H9 (cell line): ENCODE measurements at regions not wholly inside any gene's neighbourhood (a gene's known extent, or its start where the extent isn't known, plus 50 kb on each side); places are given as distances from the start of the nearest gene placed in this dataset.
A peak's percentile ranks its signal among the peaks of the same experiment; 100 is the strongest.

ENCODE experiments used
- DNase-seq: peaks from one replicate; pipeline ENCODE4 v3.0.0-alpha.2; 2017
- H2AFZ ChIP-seq: one replicate; pipeline ENCODE4 v1.6.1; 2013; ENCODE audit warnings: mild to moderate bottlenecking, low read length, control low read depth, moderate library complexity
- H2AK5ac ChIP-seq: 2 replicates; pipeline ENCODE4 v1.6.1; 2013; ENCODE audit warnings: low read length, control low read depth, mixed read lengths; ENCODE audit not compliant: insufficient read length
- H2BK120ac ChIP-seq: one replicate; pipeline ENCODE4 v1.6.1; 2013; ENCODE audit warnings: low read depth, mild to moderate bottlenecking, low read length, control low read depth, inconsistent platforms; ENCODE audit not compliant: poor library complexity, severe bottlenecking
- H2BK12ac ChIP-seq: 2 replicates; pipeline ENCODE4 v1.6.1; 2013; ENCODE audit warnings: low read length, control low read depth, mixed read lengths, low read depth; ENCODE audit not compliant: insufficient read length
- H2BK15ac ChIP-seq: 2 replicates; pipeline ENCODE4 v1.6.1; 2013; ENCODE audit warnings: low read depth, low read length, control low read depth
- H2BK20ac ChIP-seq: one replicate; pipeline ENCODE4 v1.6.1; 2013; ENCODE audit warnings: low read depth, mild to moderate bottlenecking, low read length, control low read depth, inconsistent platforms; ENCODE audit not compliant: poor library complexity, severe bottlenecking
- H2BK5ac ChIP-seq: 2 replicates; pipeline ENCODE4 v1.6.1; 2013; ENCODE audit warnings: low read length, control low read depth, mixed read lengths; ENCODE audit not compliant: insufficient read length
- H3K14ac ChIP-seq: 2 replicates; pipeline ENCODE4 v1.6.1; 2013; ENCODE audit warnings: low read length, control low read depth; ENCODE audit not compliant: insufficient read depth
- H3K18ac ChIP-seq: 2 replicates; pipeline ENCODE4 v1.6.1; 2013; ENCODE audit warnings: low read depth, mild to moderate bottlenecking, mixed read lengths, low read length, control low read depth; ENCODE audit not compliant: insufficient read length
- H3K23ac ChIP-seq: 2 replicates; pipeline ENCODE4 v1.6.1; 2013; ENCODE audit warnings: low read length, control low read depth, mixed read lengths, low read depth; ENCODE audit not compliant: insufficient read length
- H3K23me2 ChIP-seq: 2 replicates; pipeline ENCODE4 v1.6.1; 2013; ENCODE audit warnings: low read depth, mild to moderate bottlenecking, mixed read lengths, low read length, control low read depth; ENCODE audit not compliant: insufficient read length, poor library complexity, severe bottlenecking
- H3K27ac ChIP-seq: 2 replicates; pipeline ENCODE4 v1.5.1; 2013; ENCODE audit warnings: low read length, control low read depth, mixed read lengths, low read depth; ENCODE audit not compliant: insufficient read length
- H3K27me3 ChIP-seq: 2 replicates; pipeline ENCODE4 v1.6.1; 2013; ENCODE audit warnings: low read length, control low read depth, inconsistent platforms; ENCODE audit not compliant: insufficient read depth
- H3K4ac ChIP-seq: 2 replicates; pipeline ENCODE4 v1.6.1; 2013; ENCODE audit warnings: low read depth, mild to moderate bottlenecking, control low read depth, inconsistent platforms, low read length, moderate library complexity
- H3K4me1 ChIP-seq: 2 replicates; pipeline ENCODE4 v1.6.1; 2013; ENCODE audit warnings: low read length, control low read depth, inconsistent platforms; ENCODE audit not compliant: insufficient read depth
- H3K4me2 ChIP-seq: 2 replicates; pipeline ENCODE4 v1.6.1; 2013; ENCODE audit warnings: low read length, control low read depth, mixed read lengths; ENCODE audit not compliant: insufficient read length, insufficient read depth
- H3K56ac ChIP-seq: 2 replicates; pipeline ENCODE4 v1.6.1; 2013; ENCODE audit warnings: low read depth, mild to moderate bottlenecking, mixed read lengths, low read length, control low read depth; ENCODE audit not compliant: insufficient read length
- H3K79me1 ChIP-seq: 2 replicates; pipeline ENCODE4 v1.6.1; 2013; ENCODE audit warnings: low read depth, mild to moderate bottlenecking, moderate library complexity, low read length, control low read depth, inconsistent platforms; ENCODE audit not compliant: insufficient read depth, poor library complexity, severe bottlenecking
- H3K79me2 ChIP-seq: 2 replicates; pipeline ENCODE4 v1.6.1; 2013; ENCODE audit warnings: low read length, control low read depth, inconsistent platforms; ENCODE audit not compliant: insufficient read depth
- H3K9ac ChIP-seq: 2 replicates; pipeline ENCODE4 v1.6.1; 2013; ENCODE audit warnings: low read length, control low read depth, mixed read lengths; ENCODE audit not compliant: insufficient read length; ENCODE audit errors: extremely low read depth
- H3K9me3 ChIP-seq: one replicate; pipeline ENCODE4 v1.6.1; 2013; ENCODE audit warnings: low read depth, low read length, inconsistent platforms; ENCODE audit not compliant: control insufficient read depth
- H3T11ph ChIP-seq: one replicate; pipeline ENCODE4 v1.6.1; 2013; ENCODE audit warnings: mild to moderate bottlenecking, low read length, control low read depth, inconsistent platforms
- H4K20me1 ChIP-seq: one replicate; pipeline ENCODE4 v1.6.1; 2013; ENCODE audit not compliant: control insufficient read depth, insufficient read length, insufficient read depth
- H4K5ac ChIP-seq: 2 replicates; pipeline ENCODE4 v1.6.1; 2013; ENCODE audit warnings: low read depth, mild to moderate bottlenecking, mixed read lengths, low read length, control low read depth; ENCODE audit not compliant: insufficient read length
- H4K8ac ChIP-seq: replicated peaks from 2 replicates; pipeline ENCODE4 v1.6.1; 2013; ENCODE audit warnings: low read length, control low read depth, mixed read lengths, low read depth; ENCODE audit not compliant: insufficient read length
- H4K91ac ChIP-seq: 2 replicates; pipeline ENCODE4 v1.6.1; 2013; ENCODE audit warnings: low read depth, mild to moderate bottlenecking, moderate library complexity, mixed read lengths, low read length, control low read depth; ENCODE audit not compliant: insufficient read length
- H3K27ac Mint-ChIP-seq, 3 experiments: 2 replicates in 2 of 3; 3 replicates in 1 of 3; pipeline ENCODE4 v1.8.0; 2020 to 2021; ENCODE audit warnings: mixed read lengths in 3 of 3, mild to moderate bottlenecking in 1 of 3, moderate library complexity in 1 of 3
- H3K27me3 Mint-ChIP-seq: 2 replicates; pipeline ENCODE4 v1.8.0; 2021; ENCODE audit warnings: low read depth, mild to moderate bottlenecking, moderate library complexity, mixed read lengths
- H3K36me3 Mint-ChIP-seq, 3 experiments: 2 replicates in 2 of 3; 3 replicates in 1 of 3; pipeline ENCODE4 v1.8.0; 2020 to 2021; ENCODE audit warnings: low read depth in 3 of 3, mixed read lengths in 3 of 3; ENCODE audit not compliant: insufficient read depth in 1 of 3
- H3K4me1 Mint-ChIP-seq, 2 experiments: 2 replicates each; pipeline ENCODE4 v1.8.0; 2020; ENCODE audit warnings: mixed read lengths in 2 of 2
- H3K4me3 Mint-ChIP-seq, 2 experiments: 2 replicates in 1 of 2; 3 replicates in 1 of 2; pipeline ENCODE4 v1.8.0; 2020 to 2021; ENCODE audit warnings: mild to moderate bottlenecking in 2 of 2, mixed read lengths in 2 of 2, moderate library complexity in 1 of 2
- H3K9me3 Mint-ChIP-seq, 2 experiments: 2 replicates in 1 of 2; 3 replicates in 1 of 2; pipeline ENCODE4 v1.8.0; 2020; ENCODE audit warnings: mild to moderate bottlenecking in 2 of 2, mixed read lengths in 2 of 2, moderate library complexity in 1 of 2
- WGBS: extraction: QIAGEN DNeasy Blood & Tissue Kit; methylation state at CpG from one replicate; pipeline ENCODE4 v1.1.7; 2013; ENCODE audit warnings: missing lambda C conversion rate, low lambda C conversion rate, mixed read lengths; ENCODE audit not compliant: insufficient read length; ENCODE audit errors: extremely low coverage; 5-methylcytosine and 5-hydroxymethylcytosine counted together
- TF ChIP-seq, protein P1 (sequence below): fragments of 200-600 bp; sonication (generic); conservative IDR thresholded peaks from 3 replicates; pipeline ENCODE4 v1.8.0; 2021; ENCODE audit warnings: antibody characterized with exemption, mild to moderate bottlenecking

- H3K9ac ChIP-seq = no peak overlapping the region
- H2BK5ac ChIP-seq = no peak overlapping the region
- H3K4me1 ChIP-seq = peaks cover 3% of the 10 kb centered on the region; the same call in 1 of the 2 replicates
- H3K18ac ChIP-seq = no peak overlapping the region
- no peak overlapping the region for H3K4me2 ChIP-seq
- no peak overlapping the region for H4K91ac ChIP-seq
- H2BK12ac ChIP-seq = no peak overlapping the region
- Mint-ChIP-seq H3K4me1 (peaks cover 42 to 50% of the 10 kb centered on the region in 2 experiments), H3K4me3 (no peak overlapping the region), H3K27me3 (no peaks in the 10 kb centered on the region), H3K27ac (0 out of 7 replicates have a peak overlapping the region, but pooled peaks of 1 of the 3 experiments have one; percentile 34), H3K36me3 (no peaks in the 10 kb centered on the region), H3K9me3 (no peaks in the 10 kb centered on the region)
- no peaks in the 10 kb centered on the region for H3K23me2 ChIP-seq
- no peak overlapping the region for H2BK20ac ChIP-seq
- H4K5ac ChIP-seq = no peak overlapping the region
- WGBS = no CpG with 5 or more reads among the region's 8 CpGs
- no peaks in the 10 kb centered on the region for H3K27me3 ChIP-seq
- TF ChIP-seq, protein P1, sequence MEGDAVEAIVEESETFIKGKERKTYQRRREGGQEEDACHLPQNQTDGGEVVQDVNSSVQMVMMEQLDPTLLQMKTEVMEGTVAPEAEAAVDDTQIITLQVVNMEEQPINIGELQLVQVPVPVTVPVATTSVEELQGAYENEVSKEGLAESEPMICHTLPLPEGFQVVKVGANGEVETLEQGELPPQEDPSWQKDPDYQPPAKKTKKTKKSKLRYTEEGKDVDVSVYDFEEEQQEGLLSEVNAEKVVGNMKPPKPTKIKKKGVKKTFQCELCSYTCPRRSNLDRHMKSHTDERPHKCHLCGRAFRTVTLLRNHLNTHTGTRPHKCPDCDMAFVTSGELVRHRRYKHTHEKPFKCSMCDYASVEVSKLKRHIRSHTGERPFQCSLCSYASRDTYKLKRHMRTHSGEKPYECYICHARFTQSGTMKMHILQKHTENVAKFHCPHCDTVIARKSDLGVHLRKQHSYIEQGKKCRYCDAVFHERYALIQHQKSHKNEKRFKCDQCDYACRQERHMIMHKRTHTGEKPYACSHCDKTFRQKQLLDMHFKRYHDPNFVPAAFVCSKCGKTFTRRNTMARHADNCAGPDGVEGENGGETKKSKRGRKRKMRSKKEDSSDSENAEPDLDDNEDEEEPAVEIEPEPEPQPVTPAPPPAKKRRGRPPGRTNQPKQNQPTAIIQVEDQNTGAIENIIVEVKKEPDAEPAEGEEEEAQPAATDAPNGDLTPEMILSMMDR = no peak
- H3K4ac ChIP-seq = no peak overlapping the region
- no peaks in the 10 kb centered on the region for H3K9me3 ChIP-seq
- no peak overlapping the region for H4K8ac ChIP-seq
- H3K23ac ChIP-seq = no peak overlapping the region
- no peak overlapping the region for H3K27ac ChIP-seq
- no peak overlapping the region for H3T11ph ChIP-seq
- no peak for DNase-seq
- H2AK5ac ChIP-seq = no peak overlapping the region
- no peak overlapping the region for H2BK15ac ChIP-seq
- no peaks in the 10 kb centered on the region for H3K79me1 ChIP-seq
- H2AFZ ChIP-seq = no peak overlapping the region
- no peak overlapping the region for H3K14ac ChIP-seq
- H3K56ac ChIP-seq = no peak overlapping the region
- H4K20me1 ChIP-seq = no peaks in the 10 kb centered on the region
- no peaks in the 10 kb centered on the region for H3K79me2 ChIP-seq
- H2BK120ac ChIP-seq = no peak overlapping the region
Observed at GRCh38 chr9:81824802-81825730, 103.2 kb upstream of the SPATA31D4 start.
